ENCODE measurements at regions not wholly inside any gene's neighbourhood (a gene's known extent, or its start where the extent isn't known, plus 50 kb on each side); places are given as distances from the start of the nearest gene placed in this dataset.

- DNase-seq (ENCODE audit: low read depth), result peak; percentile 62
Measured at GRCh38 chr1:95167503-95167902, 50.3 kb downstream of the TLCD4 start.

GRCh38 chr1:95168028-95168427, 50.9 kb downstream of the TLCD4 start:
- no peak for DNase-seq (ENCODE audit: low read depth)

- no peak for DNase-seq (ENCODE audit: low read depth)
Measured at GRCh38 chr1:95168761-95169351, 51.7 kb downstream of the TLCD4 start.

- DNase-seq (ENCODE audit: low read depth), result peak; percentile 51
Measured at GRCh38 chr1:95169548-95169947, 52.4 kb downstream of the TLCD4 start.

GRCh38 chr1:95171270-95172245, 54.4 kb downstream of the TLCD4 start:
- DNase-seq (ENCODE audit: low read depth), result no peak

GRCh38 chr1:95176861-95177260, 57.1 kb upstream of the RWDD3 start:
- DNase-seq (ENCODE audit: low read depth), result no peak

- no peak for DNase-seq (ENCODE audit: low read depth)
Measured at GRCh38 chr1:95179205-95179986, 54.6 kb upstream of the RWDD3 start.

GRCh38 chr1:95180371-95180770, 53.6 kb upstream of the RWDD3 start:
- DNase-seq (ENCODE audit: low read depth), result no peak

GRCh38 chr1:95181096-95181495, 52.9 kb upstream of the RWDD3 start:
- DNase-seq (ENCODE audit: low read depth), result no peak

- no peak for DNase-seq (ENCODE audit: low read depth)
Measured at GRCh38 chr1:95183952-95184351, 50.1 kb upstream of the RWDD3 start.

Data from HS-27A (cell line).